HL-60 (cell line): ENCODE measurements at regions not wholly inside any gene's neighbourhood (a gene's known extent, or its start where the extent isn't known, plus 50 kb on each side); places are given as distances from the start of the nearest gene placed in this dataset.

ENCODE experiments used
- CTCF ChIP-seq: IDR thresholded peaks from one replicate; pipeline ENCODE4 v1.5.1; 2011; ENCODE audit warnings: low read length, control low read depth, inconsistent platforms; ENCODE audit not compliant: insufficient read depth
- GABPA ChIP-seq: IDR thresholded peaks from 2 replicates; pipeline ENCODE4 v1.6.1; 2012; ENCODE audit warnings: low read depth
- POLR2AphosphoS5 ChIP-seq: IDR thresholded peaks from 2 replicates; pipeline ENCODE4 v1.6.1; 2012; ENCODE audit warnings: low read depth
- REST ChIP-seq: IDR thresholded peaks from 2 replicates; pipeline ENCODE4 v1.6.1; 2012; ENCODE audit warnings: low read depth; ENCODE audit not compliant: insufficient replicate concordance

- TF ChIP-seq CTCF (no peak), POLR2AphosphoS5 (no peak), REST (no peak), GABPA (no peak)
Measured at GRCh38 chr7:73960548-73960947, 67.4 kb upstream of the ELN start.
